ENCODE measurements at regions not wholly inside any gene's neighbourhood (a gene's known extent, or its start where the extent isn't known, plus 50 kb on each side); places are given as distances from the start of the nearest gene placed in this dataset.

GRCh38 chr17:31702041-31702440 is 157.0 kb downstream of the COPRS start:
- DNase-seq = no peak

GRCh38 chr17:31700973-31701372 is 158.1 kb downstream of the COPRS start:
- DNase-seq = no peak

- no peak for DNase-seq
Measured at GRCh38 chr17:31699886-31700285, 159.2 kb downstream of the COPRS start.

- DNase-seq = no peak
Measured at GRCh38 chr17:31699281-31699680, 159.8 kb downstream of the COPRS start.

- no peak for DNase-seq
Measured at GRCh38 chr17:31698751-31699150, 160.3 kb downstream of the COPRS start.

GRCh38 chr17:31697838-31698237 is 161.2 kb downstream of the COPRS start:
- no peak for DNase-seq

GRCh38 chr17:31696703-31697325 is 162.2 kb downstream of the COPRS start:
- DNase-seq = no peak

GRCh38 chr17:31696184-31696602 is 162.9 kb downstream of the COPRS start:
- DNase-seq = no peak

GRCh38 chr17:31695456-31696090 is 163.5 kb downstream of the COPRS start:
- DNase-seq = no peak

GRCh38 chr17:31693433-31694220 is 165.4 kb downstream of the COPRS start:
- DNase-seq = no peak

- no peak for DNase-seq
Measured at GRCh38 chr17:31692632-31693031, 166.4 kb downstream of the COPRS start.

- no peak for DNase-seq
Measured at GRCh38 chr17:31692027-31692426, 167.0 kb downstream of the COPRS start.

GRCh38 chr17:31691251-31691905 is 167.7 kb downstream of the COPRS start:
- no peak for DNase-seq

- no peak for DNase-seq
Measured at GRCh38 chr17:31690151-31690551, 168.9 kb downstream of the COPRS start.

- DNase-seq = no peak
Measured at GRCh38 chr17:31688701-31689100, 170.3 kb downstream of the COPRS start.

GRCh38 chr17:31687505-31688126 is 171.4 kb downstream of the COPRS start:
- DNase-seq = no peak

GRCh38 chr17:31686495-31686894 is 172.5 kb downstream of the COPRS start:
- DNase-seq = no peak

GRCh38 chr17:31684901-31685300 is 174.1 kb downstream of the COPRS start:
- DNase-seq = no peak

GRCh38 chr17:31680126-31680525 is 178.9 kb downstream of the COPRS start:
- DNase-seq = peak; percentile 6

- DNase-seq = no peak
Measured at GRCh38 chr17:31679667-31680066, 179.4 kb downstream of the COPRS start.

GRCh38 chr17:31678431-31678830 is 180.6 kb downstream of the COPRS start:
- no peak for DNase-seq

- DNase-seq = no peak
Measured at GRCh38 chr17:31677681-31678080, 181.4 kb downstream of the COPRS start.

- DNase-seq = no peak
Measured at GRCh38 chr17:31677036-31677435, 182.0 kb downstream of the COPRS start.

All from stimulated activated CD4-positive, alpha-beta T cell treated with anti-CD3 and anti-CD28 coated beads, Interleukin-4, amount 100 ng/mL, for 1 hour (primary cell).